ENCODE measurements at regions not wholly inside any gene's neighbourhood (a gene's known extent, or its start where the extent isn't known, plus 50 kb on each side); places are given as distances from the start of the nearest gene placed in this dataset.

DNA sequence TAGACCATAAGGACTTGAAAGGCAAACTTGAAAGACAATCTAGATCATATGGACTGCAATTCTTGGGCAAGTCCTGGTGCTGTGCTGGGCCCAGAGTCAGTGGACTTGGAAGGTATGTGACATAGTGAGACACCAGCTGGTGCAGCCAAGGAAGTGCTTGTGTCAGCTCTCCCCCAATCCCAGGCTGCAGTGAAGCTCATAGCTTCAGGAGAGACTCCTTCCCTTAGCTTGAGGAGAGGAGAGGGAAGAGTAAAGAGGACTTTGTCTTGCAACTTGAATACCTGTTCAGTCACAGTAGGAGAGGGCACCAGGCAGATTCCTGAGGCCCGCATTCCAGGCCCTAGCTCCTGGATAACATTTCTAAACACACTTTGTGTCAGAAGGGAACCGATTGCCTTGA, 127.4 kb upstream of the ZPLD1 start:
- H3K9me3 ChIP-seq (ENCODE audit: insufficient read depth, low read length, severe bottlenecking) = no peaks in the 10 kb centered on the region
- no peak overlapping the region for H3K9ac ChIP-seq (ENCODE audit: low read depth, low read length)
- no peak overlapping the region for H3K4me3 ChIP-seq (ENCODE audit: low read depth in 1 of 2, low read length in 2 of 2)
- TF ChIP-seq, protein P1, sequence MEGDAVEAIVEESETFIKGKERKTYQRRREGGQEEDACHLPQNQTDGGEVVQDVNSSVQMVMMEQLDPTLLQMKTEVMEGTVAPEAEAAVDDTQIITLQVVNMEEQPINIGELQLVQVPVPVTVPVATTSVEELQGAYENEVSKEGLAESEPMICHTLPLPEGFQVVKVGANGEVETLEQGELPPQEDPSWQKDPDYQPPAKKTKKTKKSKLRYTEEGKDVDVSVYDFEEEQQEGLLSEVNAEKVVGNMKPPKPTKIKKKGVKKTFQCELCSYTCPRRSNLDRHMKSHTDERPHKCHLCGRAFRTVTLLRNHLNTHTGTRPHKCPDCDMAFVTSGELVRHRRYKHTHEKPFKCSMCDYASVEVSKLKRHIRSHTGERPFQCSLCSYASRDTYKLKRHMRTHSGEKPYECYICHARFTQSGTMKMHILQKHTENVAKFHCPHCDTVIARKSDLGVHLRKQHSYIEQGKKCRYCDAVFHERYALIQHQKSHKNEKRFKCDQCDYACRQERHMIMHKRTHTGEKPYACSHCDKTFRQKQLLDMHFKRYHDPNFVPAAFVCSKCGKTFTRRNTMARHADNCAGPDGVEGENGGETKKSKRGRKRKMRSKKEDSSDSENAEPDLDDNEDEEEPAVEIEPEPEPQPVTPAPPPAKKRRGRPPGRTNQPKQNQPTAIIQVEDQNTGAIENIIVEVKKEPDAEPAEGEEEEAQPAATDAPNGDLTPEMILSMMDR (IDR thresholded peaks at IDR 0.05; ENCODE audit: borderline replicate concordance, extremely low read depth, low read length, poor library complexity, severe bottlenecking) = no peak
- TF ChIP-seq EZH2 (IDR thresholded peaks at IDR 0.05; ENCODE audit: borderline replicate concordance, low read depth, low read length, severe bottlenecking) = no peak
- no peak overlapping the region for H3K27ac ChIP-seq (ENCODE audit: low read length)
- H4K20me1 ChIP-seq (ENCODE audit: insufficient read depth, low read length) = no peaks in the 10 kb centered on the region
- H3K4me1 ChIP-seq (ENCODE audit: insufficient read depth, low read length) = no peaks in the 10 kb centered on the region
- no peak for ATAC-seq (ENCODE audit: insufficient read depth, low read depth)
- H2AFZ ChIP-seq (ENCODE audit: low read depth, low read length) = no peak overlapping the region
- H3K36me3 ChIP-seq (ENCODE audit: insufficient read depth, low read length) = no peaks in the 10 kb centered on the region
- no peaks in the 10 kb centered on the region for H3K79me2 ChIP-seq (ENCODE audit: insufficient read depth, low read length)
- no peak for DNase-seq
- H3K27me3 ChIP-seq (ENCODE audit: insufficient read depth, low read length, poor library complexity) = no peaks in the 10 kb centered on the region
- no peak overlapping the region for H3K4me2 ChIP-seq (ENCODE audit: insufficient read depth, low read length)

DNA sequence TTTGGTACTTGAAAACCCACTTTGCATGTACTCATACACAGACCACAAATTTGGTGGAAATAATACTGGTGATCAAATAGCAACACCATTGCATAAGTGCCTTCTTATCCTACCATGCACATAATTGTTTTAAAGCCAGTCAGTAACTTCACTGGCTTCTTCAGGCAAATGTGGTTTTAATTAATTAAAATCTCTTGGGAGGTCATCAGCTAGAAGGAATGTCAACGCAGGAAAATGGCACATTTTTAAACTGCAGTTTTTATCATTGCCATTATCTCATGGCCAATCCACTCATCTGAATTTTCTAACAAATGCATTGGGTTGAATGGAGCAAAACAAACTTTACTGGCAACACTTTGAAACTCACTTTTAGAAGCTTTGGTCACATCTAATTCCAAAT, 105.7 kb upstream of the ZPLD1 start:
- H3K4me1 ChIP-seq (ENCODE audit: insufficient read depth, low read length) = no peaks in the 10 kb centered on the region
- H3K4me2 ChIP-seq (ENCODE audit: insufficient read depth, low read length) = no peak overlapping the region
- H3K9me3 ChIP-seq (ENCODE audit: insufficient read depth, low read length, severe bottlenecking) = no peaks in the 10 kb centered on the region
- no peaks in the 10 kb centered on the region for H3K36me3 ChIP-seq (ENCODE audit: insufficient read depth, low read length)
- ATAC-seq (ENCODE audit: insufficient read depth, low read depth) = no peak
- no peak overlapping the region for H3K27ac ChIP-seq (ENCODE audit: low read length)
- no peaks in the 10 kb centered on the region for H3K27me3 ChIP-seq (ENCODE audit: insufficient read depth, low read length, poor library complexity)
- H3K9ac ChIP-seq (ENCODE audit: low read depth, low read length) = no peak overlapping the region
- H3K4me3 ChIP-seq (ENCODE audit: low read depth in 1 of 2, low read length in 2 of 2) = no peak overlapping the region
- no peak for DNase-seq
- no peaks in the 10 kb centered on the region for H4K20me1 ChIP-seq (ENCODE audit: insufficient read depth, low read length)
- no peaks in the 10 kb centered on the region for H3K79me2 ChIP-seq (ENCODE audit: insufficient read depth, low read length)
- no peak for TF ChIP-seq EZH2 (IDR thresholded peaks at IDR 0.05; ENCODE audit: borderline replicate concordance, low read depth, low read length, severe bottlenecking)
- TF ChIP-seq, protein P1 (IDR thresholded peaks at IDR 0.05; ENCODE audit: borderline replicate concordance, extremely low read depth, low read length, poor library complexity, severe bottlenecking) = no peak
- H2AFZ ChIP-seq (ENCODE audit: low read depth, low read length) = no peak overlapping the region

DNA sequence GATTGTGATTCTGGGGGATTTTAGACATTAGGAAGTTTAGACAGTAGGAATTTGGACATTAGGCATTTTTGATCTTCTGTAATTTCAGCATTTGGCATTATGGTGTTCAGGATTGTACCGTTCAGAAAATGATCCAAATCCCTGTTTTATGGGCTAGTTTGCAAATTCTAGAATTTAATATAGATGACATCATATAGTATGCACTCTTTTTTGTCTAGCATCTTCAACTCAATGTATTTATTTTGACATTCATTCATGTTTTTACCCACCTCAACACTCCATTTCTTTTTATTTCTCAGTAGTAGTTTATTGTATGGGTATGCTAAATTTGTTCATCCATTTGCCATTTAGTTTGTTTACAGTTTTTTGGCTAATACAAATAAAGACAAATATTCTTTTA, 105.3 kb upstream of the ZPLD1 start:
- ATAC-seq (ENCODE audit: insufficient read depth, low read depth) (no peak), DNase-seq (no peak)
- no peak for TF ChIP-seq EZH2 (IDR thresholded peaks at IDR 0.05; ENCODE audit: borderline replicate concordance, low read depth, low read length, severe bottlenecking)
- TF ChIP-seq, protein P1 (IDR thresholded peaks at IDR 0.05; ENCODE audit: borderline replicate concordance, extremely low read depth, low read length, poor library complexity, severe bottlenecking) = no peak

DNA sequence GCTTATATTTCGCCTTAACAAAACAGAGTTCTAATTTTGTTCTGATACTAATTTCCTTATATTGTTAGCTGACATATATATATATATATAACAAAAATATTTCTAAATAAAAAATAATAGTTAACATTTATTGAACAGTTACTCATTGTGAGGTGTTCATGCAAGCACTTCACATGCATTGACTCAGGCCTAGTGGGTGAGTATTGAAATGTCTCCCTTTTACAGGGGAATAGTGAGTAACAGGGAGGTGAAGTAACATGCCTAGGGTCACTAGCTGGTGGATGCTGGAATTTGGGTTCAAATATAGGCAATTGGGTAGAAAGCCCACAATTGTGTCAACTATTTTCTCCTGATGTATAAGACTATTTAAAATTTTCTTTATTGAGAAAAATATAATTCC, 102.6 kb upstream of the ZPLD1 start:
- TF ChIP-seq, protein P1 (IDR thresholded peaks at IDR 0.05; ENCODE audit: borderline replicate concordance, extremely low read depth, low read length, poor library complexity, severe bottlenecking) = no peak
- no peak for TF ChIP-seq EZH2 (IDR thresholded peaks at IDR 0.05; ENCODE audit: borderline replicate concordance, low read depth, low read length, severe bottlenecking)
- Histone ChIP-seq H3K4me2 (ENCODE audit: insufficient read depth, low read length) (no peak overlapping the region), H3K79me2 (ENCODE audit: insufficient read depth, low read length) (no peaks in the 10 kb centered on the region), H3K9ac (ENCODE audit: low read depth, low read length) (no peak overlapping the region), H3K27ac (ENCODE audit: low read length) (no peak overlapping the region), H2AFZ (ENCODE audit: low read depth, low read length) (no peak overlapping the region), H4K20me1 (ENCODE audit: insufficient read depth, low read length) (no peaks in the 10 kb centered on the region), H3K9me3 (ENCODE audit: insufficient read depth, low read length, severe bottlenecking) (no peaks in the 10 kb centered on the region), H3K27me3 (ENCODE audit: insufficient read depth, low read length, poor library complexity) (no peaks in the 10 kb centered on the region), H3K4me1 (ENCODE audit: insufficient read depth, low read length) (no peaks in the 10 kb centered on the region), H3K36me3 (ENCODE audit: insufficient read depth, low read length) (no peaks in the 10 kb centered on the region), H3K4me3 (ENCODE audit: low read depth in 1 of 2, low read length in 2 of 2) (no peak overlapping the region)
- ATAC-seq (ENCODE audit: insufficient read depth, low read depth) = no peak
- DNase-seq = no peak

More for the DNA sequence above, 105.3 kb upstream of the ZPLD1 start:
- no peak overlapping the region for H3K9ac ChIP-seq (ENCODE audit: low read depth, low read length)
- no peaks in the 10 kb centered on the region for H4K20me1 ChIP-seq (ENCODE audit: insufficient read depth, low read length)
- H3K36me3 ChIP-seq (ENCODE audit: insufficient read depth, low read length) = no peaks in the 10 kb centered on the region
- no peak overlapping the region for H2AFZ ChIP-seq (ENCODE audit: low read depth, low read length)
- H3K27me3 ChIP-seq (ENCODE audit: insufficient read depth, low read length, poor library complexity) = no peaks in the 10 kb centered on the region
- H3K79me2 ChIP-seq (ENCODE audit: insufficient read depth, low read length) = no peaks in the 10 kb centered on the region
- no peak overlapping the region for H3K4me2 ChIP-seq (ENCODE audit: insufficient read depth, low read length)
- H3K4me3 ChIP-seq (ENCODE audit: low read depth in 1 of 2, low read length in 2 of 2) = no peak overlapping the region
- H3K4me1 ChIP-seq (ENCODE audit: insufficient read depth, low read length) = no peaks in the 10 kb centered on the region
- H3K9me3 ChIP-seq (ENCODE audit: insufficient read depth, low read length, severe bottlenecking) = no peaks in the 10 kb centered on the region
- no peak overlapping the region for H3K27ac ChIP-seq (ENCODE audit: low read length)

Measured in DND-41 (cell line).